Choroid plexus epithelial cell (primary cell): ENCODE measurements at regions not wholly inside any gene's neighbourhood (a gene's known extent, or its start where the extent isn't known, plus 50 kb on each side); places are given as distances from the start of the nearest gene placed in this dataset.

Experiments
- DNase-seq: peaks from one replicate; pipeline ENCODE4 v3.0.0-alpha.2; 2010; ENCODE audit warnings: low read depth
- H3K4me3 ChIP-seq: 2 replicates; pipeline ENCODE4 v1.5.1; 2011; ENCODE audit warnings: low read depth, mild to moderate bottlenecking, control low read depth, low read length, moderate library complexity
- CTCF ChIP-seq: conservative IDR thresholded peaks from 2 replicates; pipeline ENCODE4 v1.5.1; 2011; ENCODE audit warnings: low read depth, mild to moderate bottlenecking, control low read depth, inconsistent platforms, low read length, moderate library complexity

GRCh38 chr2:7348761-7349160, 431.5 kb downstream of the RNF144A start:
- H3K4me3 ChIP-seq, result no peak overlapping the region
- no peak for DNase-seq
- no peak for TF ChIP-seq CTCF

- TF ChIP-seq CTCF, result no peak
- no peak for DNase-seq
- H3K4me3 ChIP-seq, result no peak overlapping the region
Measured at GRCh38 chr2:7352191-7352590, 435.0 kb downstream of the RNF144A start.

DNA sequence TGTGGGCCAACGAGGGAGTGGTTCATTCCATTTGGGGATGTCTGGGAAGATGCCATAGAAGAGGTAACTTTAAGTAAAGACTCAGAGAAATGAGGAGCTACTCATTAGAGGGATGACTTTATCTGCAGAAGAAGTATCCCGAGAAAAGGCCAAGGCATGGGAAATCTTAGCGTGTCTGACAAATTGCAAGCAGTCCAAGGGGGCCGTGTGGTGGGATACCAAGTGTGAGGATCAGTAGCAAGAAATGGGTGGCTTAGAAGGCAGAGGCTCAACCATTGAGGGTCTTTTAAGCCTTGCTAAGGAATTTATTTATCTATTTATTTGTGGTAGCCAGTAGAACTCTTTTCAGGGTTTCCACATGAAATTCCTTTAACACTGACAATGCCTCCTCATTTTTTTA, 436.4 kb downstream of the RNF144A start:
- DNase-seq, result no peak
- H3K4me3 ChIP-seq, result no peak overlapping the region
- TF ChIP-seq CTCF, result no peak

DNA sequence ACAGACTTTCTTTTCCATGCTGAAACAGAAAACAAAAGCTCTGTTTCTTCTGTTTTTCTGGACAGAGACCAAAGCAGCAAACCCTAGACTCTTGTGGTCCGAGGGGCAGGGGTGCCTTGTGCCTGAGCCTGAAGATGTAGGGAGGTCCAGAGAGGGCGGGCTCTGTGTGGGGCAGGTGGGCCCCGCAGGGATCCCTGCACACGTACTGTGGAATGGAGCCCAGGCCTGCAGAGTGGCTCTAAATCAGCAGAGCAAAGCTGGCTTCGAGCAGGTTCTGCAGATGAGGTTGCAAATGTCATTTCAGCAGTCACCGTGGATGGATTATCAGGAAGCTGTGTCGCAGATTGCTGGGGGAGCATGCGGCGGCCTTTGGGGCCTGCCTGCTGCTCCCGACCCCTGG, 438.6 kb downstream of the RNF144A start:
- no peak for DNase-seq
- H3K4me3 ChIP-seq, result no peak overlapping the region
- TF ChIP-seq CTCF, result no peak

GRCh38 chr2:7356909-7357584, 439.8 kb downstream of the RNF144A start:
- DNase-seq, result no peak
- no peak for TF ChIP-seq CTCF
- no peak overlapping the region for H3K4me3 ChIP-seq

DNA sequence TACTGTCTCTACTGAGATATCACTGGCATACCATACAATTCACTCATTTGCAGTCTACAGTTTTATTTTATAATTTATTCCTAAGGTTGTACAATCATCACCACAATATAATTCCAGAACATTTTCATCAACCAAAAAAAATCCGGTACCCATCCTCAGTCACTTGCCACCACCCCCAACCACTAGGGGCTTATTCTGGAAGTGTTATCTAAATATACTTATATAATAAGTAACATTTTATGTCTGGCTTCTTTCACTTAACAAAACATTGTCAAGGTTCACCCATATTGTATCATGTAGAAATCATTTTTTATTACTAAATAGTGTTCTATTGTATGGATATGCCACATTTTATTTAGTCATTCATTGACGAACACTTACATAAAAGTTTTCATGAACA, 440.8 kb downstream of the RNF144A start:
- no peak for DNase-seq
- H3K4me3 ChIP-seq, result no peak overlapping the region
- no peak for TF ChIP-seq CTCF

- H3K4me3 ChIP-seq, result no peak overlapping the region
- TF ChIP-seq CTCF, result no peak
- no peak for DNase-seq
Measured at GRCh38 chr2:7358865-7359447, 441.7 kb downstream of the RNF144A start.
